ENCODE measurements at regions not wholly inside any gene's neighbourhood (a gene's known extent, or its start where the extent isn't known, plus 50 kb on each side); places are given as distances from the start of the nearest gene placed in this dataset.

DNA sequence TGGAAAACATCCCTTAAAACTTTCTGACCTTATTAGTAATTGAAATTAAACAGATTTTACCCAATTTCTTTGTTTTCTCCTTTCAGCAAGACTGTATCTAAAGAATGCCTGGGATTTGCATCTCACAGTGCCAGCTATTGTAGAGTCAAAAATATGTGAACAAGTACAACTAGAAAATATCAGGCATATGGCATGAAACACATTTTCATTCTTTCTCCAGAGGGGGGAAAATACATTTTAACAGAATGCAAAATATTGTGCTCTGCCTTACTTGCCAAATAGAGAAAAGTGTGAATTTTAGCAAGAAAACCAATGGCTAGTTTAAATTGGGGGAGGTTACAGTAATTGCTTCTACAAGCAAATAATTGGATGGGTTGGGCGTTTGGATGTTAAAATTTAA, 366.6 kb upstream of the FIGN start:
- H3K4me3 ChIP-seq (ENCODE audit: low read depth, low read length), result no peak overlapping the region
- no peak for DNase-seq (ENCODE audit: low read depth)
- TF ChIP-seq, protein P1, sequence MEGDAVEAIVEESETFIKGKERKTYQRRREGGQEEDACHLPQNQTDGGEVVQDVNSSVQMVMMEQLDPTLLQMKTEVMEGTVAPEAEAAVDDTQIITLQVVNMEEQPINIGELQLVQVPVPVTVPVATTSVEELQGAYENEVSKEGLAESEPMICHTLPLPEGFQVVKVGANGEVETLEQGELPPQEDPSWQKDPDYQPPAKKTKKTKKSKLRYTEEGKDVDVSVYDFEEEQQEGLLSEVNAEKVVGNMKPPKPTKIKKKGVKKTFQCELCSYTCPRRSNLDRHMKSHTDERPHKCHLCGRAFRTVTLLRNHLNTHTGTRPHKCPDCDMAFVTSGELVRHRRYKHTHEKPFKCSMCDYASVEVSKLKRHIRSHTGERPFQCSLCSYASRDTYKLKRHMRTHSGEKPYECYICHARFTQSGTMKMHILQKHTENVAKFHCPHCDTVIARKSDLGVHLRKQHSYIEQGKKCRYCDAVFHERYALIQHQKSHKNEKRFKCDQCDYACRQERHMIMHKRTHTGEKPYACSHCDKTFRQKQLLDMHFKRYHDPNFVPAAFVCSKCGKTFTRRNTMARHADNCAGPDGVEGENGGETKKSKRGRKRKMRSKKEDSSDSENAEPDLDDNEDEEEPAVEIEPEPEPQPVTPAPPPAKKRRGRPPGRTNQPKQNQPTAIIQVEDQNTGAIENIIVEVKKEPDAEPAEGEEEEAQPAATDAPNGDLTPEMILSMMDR (conservative IDR thresholded peaks at IDR 0.05; ENCODE audit: low read depth, low read length), result no peak

DNA sequence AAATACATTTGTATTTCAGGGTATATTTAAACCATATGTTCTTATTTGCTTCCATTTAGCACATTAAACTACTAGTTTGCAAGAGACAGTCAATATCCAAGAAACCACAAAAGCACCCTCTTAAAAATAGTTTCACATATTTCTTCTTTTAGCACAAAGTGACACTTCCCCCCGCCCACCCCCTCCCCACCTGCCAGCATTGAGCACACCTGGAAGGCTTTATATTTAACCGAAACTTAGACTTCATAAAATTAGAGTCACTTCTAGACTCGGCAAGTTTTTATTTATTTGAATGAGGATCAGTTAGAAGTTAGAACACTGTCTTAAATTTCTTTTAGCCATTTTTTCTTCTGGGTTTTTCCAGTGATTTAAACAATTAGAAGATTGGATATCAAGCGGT, 355.9 kb upstream of the FIGN start:
- no peak overlapping the region for H3K4me3 ChIP-seq (ENCODE audit: low read depth, low read length)
- TF ChIP-seq, protein P1 (conservative IDR thresholded peaks at IDR 0.05; ENCODE audit: low read depth, low read length), result no peak
- no peak for DNase-seq (ENCODE audit: low read depth)

DNA sequence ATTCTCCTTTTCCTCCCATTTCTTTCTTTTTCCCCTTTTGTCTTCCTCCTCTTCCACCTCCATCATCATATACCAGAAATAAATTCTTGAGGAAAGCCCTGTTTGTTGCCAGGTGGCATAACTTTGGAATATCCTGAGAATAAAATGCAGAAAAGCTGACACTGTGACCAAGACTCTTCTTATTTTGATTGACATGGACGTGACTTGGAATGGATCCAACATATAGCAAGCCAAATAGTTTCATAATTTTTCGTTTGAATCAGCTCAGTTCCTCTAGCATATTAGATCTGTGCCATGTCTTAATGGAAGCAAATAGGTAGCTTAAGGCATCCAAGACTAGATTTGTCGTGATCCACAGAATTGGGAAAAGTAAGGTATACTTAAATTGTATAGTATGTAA, 354.7 kb upstream of the FIGN start:
- DNase-seq (ENCODE audit: low read depth), result no peak
- no peak overlapping the region for H3K4me3 ChIP-seq (ENCODE audit: low read depth, low read length)
- TF ChIP-seq, protein P1 (conservative IDR thresholded peaks at IDR 0.05; ENCODE audit: low read depth, low read length), result no peak

DNA sequence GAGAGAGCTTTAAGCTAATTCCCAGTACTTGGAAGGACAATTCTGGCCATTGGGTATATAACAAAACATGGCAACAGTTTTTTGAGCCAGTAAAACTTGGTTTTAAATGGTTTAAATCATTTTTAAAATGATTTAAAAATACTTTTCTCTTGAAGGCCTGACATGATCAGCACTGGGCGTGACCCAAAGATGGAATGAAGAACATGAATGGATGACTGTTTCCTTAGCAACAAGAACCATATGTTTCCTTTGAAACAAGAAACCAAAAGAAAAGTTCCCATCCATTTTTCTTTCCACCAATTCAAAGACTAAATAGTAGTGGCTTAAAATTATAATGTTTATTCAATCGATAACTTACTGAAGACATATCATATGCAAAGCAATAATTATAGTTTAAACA, 348.3 kb upstream of the FIGN start:
- H3K4me3 ChIP-seq (ENCODE audit: low read depth, low read length), result no peak overlapping the region
- TF ChIP-seq, protein P1 (conservative IDR thresholded peaks at IDR 0.05; ENCODE audit: low read depth, low read length), result no peak
- no peak for DNase-seq (ENCODE audit: low read depth)

DNA sequence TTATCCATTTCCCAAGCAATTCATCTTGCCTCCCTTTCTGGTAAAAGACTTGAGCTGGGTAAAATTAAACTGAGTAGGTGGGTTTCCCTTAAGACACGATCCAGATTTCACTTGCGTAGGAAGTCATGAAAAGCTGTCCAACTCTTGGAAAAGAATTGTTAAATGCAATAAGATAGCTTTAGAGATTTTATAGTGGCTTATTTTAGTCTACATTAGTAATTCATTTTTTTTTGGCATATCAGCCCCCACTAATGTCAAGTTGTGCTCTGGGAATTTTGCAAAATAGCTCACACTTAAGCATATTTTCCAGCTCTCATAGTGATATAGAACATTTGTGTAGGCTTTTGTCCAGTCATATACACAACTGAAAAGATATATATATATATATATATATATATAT, 344.7 kb upstream of the FIGN start:
- no peak overlapping the region for H3K4me3 ChIP-seq (ENCODE audit: low read depth, low read length)
- TF ChIP-seq, protein P1 (conservative IDR thresholded peaks at IDR 0.05; ENCODE audit: low read depth, low read length), result no peak
- DNase-seq (ENCODE audit: low read depth), result no peak

DNA sequence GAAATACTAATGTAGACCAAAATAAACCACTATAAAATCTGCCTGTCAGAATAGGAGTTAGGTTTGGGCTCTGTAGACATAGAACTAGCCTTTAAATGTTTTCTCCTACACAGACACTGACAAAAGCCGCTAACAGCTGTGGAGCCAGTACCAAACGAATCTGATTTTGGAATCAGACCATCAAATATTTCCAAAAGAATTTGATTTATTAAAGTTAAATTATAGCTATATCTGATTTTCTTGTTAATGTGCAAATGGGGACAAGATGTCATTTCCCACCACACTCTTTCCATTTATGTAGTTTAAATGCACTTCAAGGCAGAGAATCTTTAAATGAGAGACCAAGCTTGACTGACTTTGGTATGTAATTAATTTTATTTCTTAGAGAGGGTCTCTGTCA, 343.4 kb upstream of the FIGN start:
- TF ChIP-seq, protein P1 (conservative IDR thresholded peaks at IDR 0.05; ENCODE audit: low read depth, low read length), result no peak
- no peak overlapping the region for H3K4me3 ChIP-seq (ENCODE audit: low read depth, low read length)
- no peak for DNase-seq (ENCODE audit: low read depth)

DNA sequence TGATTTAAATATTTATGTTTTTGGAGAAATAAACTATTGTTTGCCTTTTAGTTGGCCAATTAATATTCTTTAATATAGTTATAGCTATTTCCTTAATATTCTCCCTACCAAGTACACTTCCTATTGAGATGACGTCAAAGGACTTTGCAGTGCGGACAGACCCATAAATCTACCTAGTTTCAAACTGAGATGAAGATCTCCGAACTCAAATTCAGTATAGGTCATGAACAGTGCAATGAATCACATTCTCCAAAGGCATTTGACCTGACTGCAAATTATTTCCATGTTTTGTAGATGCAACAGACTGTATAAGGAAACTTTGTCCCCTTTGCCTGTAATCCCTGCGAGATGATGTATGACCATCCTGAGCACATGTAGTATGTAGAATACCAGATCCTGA, 342.6 kb upstream of the FIGN start:
- no peak overlapping the region for H3K4me3 ChIP-seq (ENCODE audit: low read depth, low read length)
- TF ChIP-seq, protein P1 (conservative IDR thresholded peaks at IDR 0.05; ENCODE audit: low read depth, low read length), result no peak
- DNase-seq (ENCODE audit: low read depth), result no peak

Data from epithelial cell of proximal tubule (primary cell).